ENCODE measurements at regions not wholly inside any gene's neighbourhood (a gene's known extent, or its start where the extent isn't known, plus 50 kb on each side); places are given as distances from the start of the nearest gene placed in this dataset.

DNA sequence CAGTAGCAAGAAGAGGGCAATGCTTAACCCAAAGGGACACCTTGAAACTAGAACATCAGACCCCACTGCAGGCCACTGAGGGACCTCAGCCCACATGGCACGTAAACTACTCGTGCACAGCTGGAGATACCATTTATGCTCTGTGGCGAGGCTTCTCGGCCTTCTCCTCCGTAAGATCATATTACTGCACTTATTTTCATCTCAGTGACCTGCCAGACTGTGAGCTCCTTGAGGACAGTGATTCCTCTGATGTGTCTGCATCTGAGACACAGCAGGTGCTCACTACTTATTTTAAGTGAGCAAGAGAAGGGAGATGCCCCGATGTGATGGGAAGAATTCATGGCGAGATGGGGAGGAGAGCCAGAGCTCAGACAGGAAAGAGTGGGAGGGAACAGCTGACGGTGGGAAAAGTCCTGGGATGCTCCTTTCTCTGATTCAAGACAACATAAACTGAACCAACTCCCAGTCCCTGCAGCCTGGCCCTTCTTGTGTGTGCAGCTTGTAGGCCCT, 137.6 kb downstream of the RPLP1 start:
- Histone ChIP-seq H4K91ac (ENCODE audit: insufficient read depth, low read depth, low read length) (no peak overlapping the region), H3K79me1 (ENCODE audit: low read depth in 1 of 2, low read length in 2 of 2) (no peaks in the 10 kb centered on the region), H3K23ac (ENCODE audit: low read depth, low read length) (no peak overlapping the region), H4K5ac (ENCODE audit: low read depth, low read length) (no peak overlapping the region), H3K27me3 (ENCODE audit: control insufficient read depth, insufficient read depth, low read length) (peaks cover 56% of the 10 kb centered on the region), H3K36me3 (ENCODE audit: control insufficient read depth, insufficient read depth, low read length) (no peaks in the 10 kb centered on the region), H3K18ac (ENCODE audit: low read depth, low read length) (no peak overlapping the region), H3K4ac (ENCODE audit: low read depth, low read length) (no peak overlapping the region), H3K4me1 (ENCODE audit: control insufficient read depth, insufficient read depth, low read length) (no peaks in the 10 kb centered on the region; the same call in 1 of the 2 replicates), H3K4me3 (ENCODE audit: insufficient read depth, low read depth, low read length) (no peak overlapping the region), H3K14ac (replicated peaks; ENCODE audit: low read depth, low read length) (no peak overlapping the region), H3K56ac (ENCODE audit: extremely low read depth, insufficient read depth, low read length) (no peak overlapping the region), H2BK5ac (ENCODE audit: low read depth, low read length, poor library complexity, severe bottlenecking) (no peak overlapping the region), H2AFZ (replicated peaks; ENCODE audit: low read length, poor library complexity) (peak overlapping the region; percentile 24), H3K9me1 (ENCODE audit: insufficient read depth, low read length) (no peaks in the 10 kb centered on the region), H3K27ac (ENCODE audit: insufficient read depth, low read length) (no peak overlapping the region), H3K9me3 (ENCODE audit: control insufficient read depth, insufficient read depth, low read length) (peaks cover 3% of the 10 kb centered on the region), H3K4me2 (ENCODE audit: low read depth, low read length) (no peak overlapping the region), H3K9ac (ENCODE audit: low read depth, low read length) (no peak overlapping the region), H4K8ac (ENCODE audit: low read depth in 2 of 2, low read length in 2 of 2) (no peak overlapping the region), H2BK120ac (ENCODE audit: low read depth, low read length) (no peak overlapping the region), H2AK9ac (replicated peaks; ENCODE audit: low read depth, low read length, poor library complexity) (no peak overlapping the region), H2BK20ac (ENCODE audit: low read depth, low read length) (no peak overlapping the region), H4K20me1 (ENCODE audit: insufficient read depth, low read length) (no peaks in the 10 kb centered on the region), H2AK5ac (ENCODE audit: low read depth, low read length) (no peak overlapping the region), H2BK15ac (ENCODE audit: low read depth, low read length) (no peak overlapping the region)
- intact Hi-C loops (cut with micrococcal nuclease) (no loop called here), dilution Hi-C loops (cut with HindIII; ENCODE audit: low sequenced_read_pairs, unreplicated experiment) (no loop called here), in situ Hi-C loops (cut with MboI; ENCODE audit: low sequenced_read_pairs) (no loop called here)
- CTCF ChIA-PET: no interaction called here
- no CpG with 5 or more reads among the region's 8 CpGs for WGBS, 2 experiments (ENCODE audit: extremely low coverage in 2 of 2, insufficient read length in 1 of 2)
- TF ChIP-seq, protein P1, sequence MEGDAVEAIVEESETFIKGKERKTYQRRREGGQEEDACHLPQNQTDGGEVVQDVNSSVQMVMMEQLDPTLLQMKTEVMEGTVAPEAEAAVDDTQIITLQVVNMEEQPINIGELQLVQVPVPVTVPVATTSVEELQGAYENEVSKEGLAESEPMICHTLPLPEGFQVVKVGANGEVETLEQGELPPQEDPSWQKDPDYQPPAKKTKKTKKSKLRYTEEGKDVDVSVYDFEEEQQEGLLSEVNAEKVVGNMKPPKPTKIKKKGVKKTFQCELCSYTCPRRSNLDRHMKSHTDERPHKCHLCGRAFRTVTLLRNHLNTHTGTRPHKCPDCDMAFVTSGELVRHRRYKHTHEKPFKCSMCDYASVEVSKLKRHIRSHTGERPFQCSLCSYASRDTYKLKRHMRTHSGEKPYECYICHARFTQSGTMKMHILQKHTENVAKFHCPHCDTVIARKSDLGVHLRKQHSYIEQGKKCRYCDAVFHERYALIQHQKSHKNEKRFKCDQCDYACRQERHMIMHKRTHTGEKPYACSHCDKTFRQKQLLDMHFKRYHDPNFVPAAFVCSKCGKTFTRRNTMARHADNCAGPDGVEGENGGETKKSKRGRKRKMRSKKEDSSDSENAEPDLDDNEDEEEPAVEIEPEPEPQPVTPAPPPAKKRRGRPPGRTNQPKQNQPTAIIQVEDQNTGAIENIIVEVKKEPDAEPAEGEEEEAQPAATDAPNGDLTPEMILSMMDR (conservative IDR thresholded peaks at IDR 0.05; ENCODE audit: low read depth, low read length): no peak
- no peak for TF ChIP-seq ELK1 (IDR thresholded peaks at IDR 0.05; ENCODE audit: borderline replicate concordance, low read depth, low read length)
- no peak for TF ChIP-seq NFE2L2 (IDR thresholded peaks at IDR 0.05; ENCODE audit: low read depth, low read length)
- no peak for TF ChIP-seq CHD1 (IDR thresholded peaks at IDR 0.05; ENCODE audit: low read depth, low read length)
- TF ChIP-seq BHLHE40 (IDR thresholded peaks at IDR 0.05; ENCODE audit: low read depth, low read length): no peak
- no peak for TF ChIP-seq SMC3 (IDR thresholded peaks at IDR 0.05; ENCODE audit: low read depth, low read length)
- TF ChIP-seq RCOR1 (IDR thresholded peaks at IDR 0.05; ENCODE audit: insufficient replicate concordance, low read length): no peak
- no peak for TF ChIP-seq POLR2A (IDR thresholded peaks at IDR 0.05; ENCODE audit: low read depth, low read length)
- no peak for TF ChIP-seq FOS (IDR thresholded peaks at IDR 0.05; ENCODE audit: low read depth, low read length)
- TF ChIP-seq RAD21 (IDR thresholded peaks at IDR 0.05; ENCODE audit: low read length): no peak
- TF ChIP-seq MAFK (IDR thresholded peaks at IDR 0.05; ENCODE audit: low read depth, low read length): no peak
- no peak for TF ChIP-seq MXI1 (IDR thresholded peaks at IDR 0.05; ENCODE audit: borderline replicate concordance, low read depth, low read length)
- TF ChIP-seq RFX5 (IDR thresholded peaks at IDR 0.05; ENCODE audit: low read depth, low read length): no peak
- TF ChIP-seq USF2 (IDR thresholded peaks at IDR 0.05; ENCODE audit: low read depth, low read length): no peak
- no peak for TF ChIP-seq MAZ (IDR thresholded peaks at IDR 0.05; ENCODE audit: borderline replicate concordance, low read depth, low read length)
- no peak for TF ChIP-seq CEBPB (IDR thresholded peaks at IDR 0.05; ENCODE audit: low read depth, low read length)
- DNase-seq (no peak), ATAC-seq (ENCODE audit: low read depth) (no peak)
- no TSS peak for BruUV-seq (replicated peaks)
- POLR2A ChIA-PET (ENCODE audit: unreplicated experiment): no interaction called here
